ENCODE measurements at regions not wholly inside any gene's neighbourhood (a gene's known extent, or its start where the extent isn't known, plus 50 kb on each side); places are given as distances from the start of the nearest gene placed in this dataset.

- intact Hi-C loops (cut with micrococcal nuclease) = loop anchor here (10.0 kb wide), 1 partner anchor 211 kb away; the partner anchor contains the start of gene NXT1
- Histone ChIP-seq H3K4me1 (ENCODE audit: control insufficient read depth, insufficient read depth, low read length) (peaks cover 23% of the 10 kb centered on the region), H3K79me1 (ENCODE audit: low read depth in 1 of 2, low read length in 2 of 2) (no peaks in the 10 kb centered on the region), H3K18ac (ENCODE audit: low read depth, low read length) (no peak overlapping the region), H4K91ac (ENCODE audit: insufficient read depth, low read depth, low read length) (peak overlapping the region; percentile 35; the same call in 1 of the 2 replicates), H3K9me3 (ENCODE audit: control insufficient read depth, insufficient read depth, low read length) (no peaks in the 10 kb centered on the region), H4K20me1 (ENCODE audit: insufficient read depth, low read length) (no peaks in the 10 kb centered on the region), H2AFZ (replicated peaks; ENCODE audit: low read length, poor library complexity) (no peak overlapping the region), H4K8ac (ENCODE audit: low read depth in 2 of 2, low read length in 2 of 2) (no peak overlapping the region), H2AK5ac (ENCODE audit: low read depth, low read length) (peak overlapping the region; percentile 62; the same call in 1 of the 2 replicates), H3K36me3 (ENCODE audit: control insufficient read depth, insufficient read depth, low read length) (no peaks in the 10 kb centered on the region), H2BK120ac (ENCODE audit: low read depth, low read length) (peak overlapping the region; percentile 44), H3K23ac (ENCODE audit: low read depth, low read length) (no peak overlapping the region), H2BK20ac (ENCODE audit: low read depth, low read length) (peak overlapping the region; percentile 48), H3K27ac (ENCODE audit: insufficient read depth, low read length) (no peak overlapping the region), H3K4ac (ENCODE audit: low read depth, low read length) (peak overlapping the region; percentile 56), H3K4me2 (ENCODE audit: low read depth, low read length) (no peak overlapping the region), H3K9ac (ENCODE audit: low read depth, low read length) (no peak overlapping the region), H3K9me1 (ENCODE audit: insufficient read depth, low read length) (peaks cover 31% of the 10 kb centered on the region), H3K56ac (ENCODE audit: extremely low read depth, insufficient read depth, low read length) (no peak overlapping the region), H2BK5ac (ENCODE audit: low read depth, low read length, poor library complexity, severe bottlenecking) (no peak overlapping the region), H4K5ac (ENCODE audit: low read depth, low read length) (no peak overlapping the region), H2AK9ac (replicated peaks; ENCODE audit: low read depth, low read length, poor library complexity) (no peak overlapping the region), H2BK15ac (ENCODE audit: low read depth, low read length) (0 out of 3 replicates have a peak overlapping the region, but pooled peaks have one; percentile 25), H3K14ac (replicated peaks; ENCODE audit: low read depth, low read length) (no peak overlapping the region), H3K27me3 (ENCODE audit: control insufficient read depth, insufficient read depth, low read length) (no peaks in the 10 kb centered on the region), H3K4me3 (ENCODE audit: insufficient read depth, low read depth, low read length) (no peak overlapping the region)
- BruUV-seq (replicated peaks) = no TSS peak
- ATAC-seq (ENCODE audit: low read depth) (no peak), DNase-seq (no peak)
- no CpG with 5 or more reads among the region's 8 CpGs for WGBS, 2 experiments (ENCODE audit: extremely low coverage in 2 of 2, insufficient read length in 1 of 2)
- ChIA-PET POLR2A (ENCODE audit: unreplicated experiment) (interaction anchor here (0.6 to 0.7 kb wide), 2 partner anchors 90 to 1697 kb away, joined by 3 to 4 read pairs; no protein-coding TSS in a partner anchor), CTCF (no interaction called here)
- dilution Hi-C loops (cut with HindIII; ENCODE audit: low sequenced_read_pairs, unreplicated experiment) = no loop called here
- TF ChIP-seq MXI1 (IDR thresholded peaks at IDR 0.05; ENCODE audit: borderline replicate concordance, low read depth, low read length) (no peak), MAZ (IDR thresholded peaks at IDR 0.05; ENCODE audit: borderline replicate concordance, low read depth, low read length) (no peak), POLR2A (IDR thresholded peaks at IDR 0.05; ENCODE audit: low read depth, low read length) (no peak), SMC3 (IDR thresholded peaks at IDR 0.05; ENCODE audit: low read depth, low read length) (no peak), MAFK (IDR thresholded peaks at IDR 0.05; ENCODE audit: low read depth, low read length) (no peak), RAD21 (IDR thresholded peaks at IDR 0.05; ENCODE audit: low read length) (no peak), ELK1 (IDR thresholded peaks at IDR 0.05; ENCODE audit: borderline replicate concordance, low read depth, low read length) (no peak), NFE2L2 (IDR thresholded peaks at IDR 0.05; ENCODE audit: low read depth, low read length) (no peak), RFX5 (IDR thresholded peaks at IDR 0.05; ENCODE audit: low read depth, low read length) (no peak), RCOR1 (IDR thresholded peaks at IDR 0.05; ENCODE audit: insufficient replicate concordance, low read length) (no peak), CTCF (conservative IDR thresholded peaks at IDR 0.05; ENCODE audit: low read depth, low read length) (no peak), FOS (IDR thresholded peaks at IDR 0.05; ENCODE audit: low read depth, low read length) (no peak), CEBPB (IDR thresholded peaks at IDR 0.05; ENCODE audit: low read depth, low read length) (no peak), CHD1 (IDR thresholded peaks at IDR 0.05; ENCODE audit: low read depth, low read length) (no peak)
- in situ Hi-C loops (cut with MboI; ENCODE audit: low sequenced_read_pairs) = no loop called here
Observed at GRCh38 chr20:23143986-23144690, 58.0 kb upstream of the CD93 start.
